ENCODE measurements at regions not wholly inside any gene's neighbourhood (a gene's known extent, or its start where the extent isn't known, plus 50 kb on each side); places are given as distances from the start of the nearest gene placed in this dataset.

GRCh38 chr2:128374711-128375413, 56.2 kb upstream of the HS6ST1 start:
- Histone ChIP-seq H3F3A (ENCODE audit: control insufficient read depth, insufficient read depth) (no peaks in the 10 kb centered on the region), H4K20me1 (ENCODE audit: control insufficient read depth, insufficient read depth, low read depth, low read length) (no peaks in the 10 kb centered on the region; the same call in 1 of the 2 replicates), H3K9me3 (ENCODE audit: control insufficient read depth, insufficient read depth, low read length) (no peaks in the 10 kb centered on the region), H3K27ac (ENCODE audit: low read depth, low read length) (no peak overlapping the region), H3K4me1 (ENCODE audit: control insufficient read depth, low read length) (no peaks in the 10 kb centered on the region), H3K27me3 (ENCODE audit: control insufficient read depth, low read length) (no peaks in the 10 kb centered on the region), H3K4me2 (ENCODE audit: low read length) (no peak overlapping the region), H3K79me2 (ENCODE audit: control insufficient read depth, low read length) (no peaks in the 10 kb centered on the region), H3K4me3 (ENCODE audit: low read length) (no peak overlapping the region), H3K36me3 (ENCODE audit: control insufficient read depth, low read length) (no peaks in the 10 kb centered on the region), H3K9me2 (replicated peaks; ENCODE audit: control insufficient read depth, low read length) (no peaks in the 10 kb centered on the region)
- TF ChIP-seq, protein P1, sequence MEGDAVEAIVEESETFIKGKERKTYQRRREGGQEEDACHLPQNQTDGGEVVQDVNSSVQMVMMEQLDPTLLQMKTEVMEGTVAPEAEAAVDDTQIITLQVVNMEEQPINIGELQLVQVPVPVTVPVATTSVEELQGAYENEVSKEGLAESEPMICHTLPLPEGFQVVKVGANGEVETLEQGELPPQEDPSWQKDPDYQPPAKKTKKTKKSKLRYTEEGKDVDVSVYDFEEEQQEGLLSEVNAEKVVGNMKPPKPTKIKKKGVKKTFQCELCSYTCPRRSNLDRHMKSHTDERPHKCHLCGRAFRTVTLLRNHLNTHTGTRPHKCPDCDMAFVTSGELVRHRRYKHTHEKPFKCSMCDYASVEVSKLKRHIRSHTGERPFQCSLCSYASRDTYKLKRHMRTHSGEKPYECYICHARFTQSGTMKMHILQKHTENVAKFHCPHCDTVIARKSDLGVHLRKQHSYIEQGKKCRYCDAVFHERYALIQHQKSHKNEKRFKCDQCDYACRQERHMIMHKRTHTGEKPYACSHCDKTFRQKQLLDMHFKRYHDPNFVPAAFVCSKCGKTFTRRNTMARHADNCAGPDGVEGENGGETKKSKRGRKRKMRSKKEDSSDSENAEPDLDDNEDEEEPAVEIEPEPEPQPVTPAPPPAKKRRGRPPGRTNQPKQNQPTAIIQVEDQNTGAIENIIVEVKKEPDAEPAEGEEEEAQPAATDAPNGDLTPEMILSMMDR (IDR thresholded peaks at IDR 0.05; ENCODE audit: low read depth, low read length, poor library complexity, severe bottlenecking): no peak
- no peak for TF ChIP-seq EZH2phosphoT487 (IDR thresholded peaks at IDR 0.05; ENCODE audit: borderline replicate concordance, low read length)

DNA sequence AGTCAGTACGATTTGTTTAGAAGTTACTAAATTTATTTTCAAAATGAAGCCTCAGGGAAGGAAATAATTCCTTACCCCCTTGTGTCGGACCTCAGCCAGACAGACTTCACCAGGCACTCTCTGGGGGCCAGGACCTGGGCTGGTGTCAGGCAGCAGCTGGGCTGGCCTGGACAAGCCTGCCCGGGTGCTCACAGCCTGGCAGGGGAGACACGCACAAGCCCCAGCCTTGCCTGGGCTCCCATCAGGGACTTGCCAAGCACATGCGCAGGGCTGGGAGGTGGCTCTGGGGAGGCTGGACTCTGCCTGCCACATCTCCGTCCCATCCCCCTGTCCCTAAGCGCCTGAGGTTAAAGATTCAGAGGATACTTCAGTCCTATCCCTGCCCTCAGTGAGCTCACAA, 56.8 kb upstream of the HS6ST1 start:
- no peaks in the 10 kb centered on the region for H3K27me3 ChIP-seq (ENCODE audit: control insufficient read depth, low read length)
- no peaks in the 10 kb centered on the region for H3K9me3 ChIP-seq (ENCODE audit: control insufficient read depth, insufficient read depth, low read length)
- no peaks in the 10 kb centered on the region for H3K9me2 ChIP-seq (replicated peaks; ENCODE audit: control insufficient read depth, low read length)
- H3K79me2 ChIP-seq (ENCODE audit: control insufficient read depth, low read length): no peaks in the 10 kb centered on the region
- no peaks in the 10 kb centered on the region for H3K36me3 ChIP-seq (ENCODE audit: control insufficient read depth, low read length)
- H3K27ac ChIP-seq (ENCODE audit: low read depth, low read length): no peak overlapping the region
- H4K20me1 ChIP-seq (ENCODE audit: control insufficient read depth, insufficient read depth, low read depth, low read length): no peaks in the 10 kb centered on the region; the same call in 1 of the 2 replicates
- TF ChIP-seq EZH2phosphoT487 (IDR thresholded peaks at IDR 0.05; ENCODE audit: borderline replicate concordance, low read length): no peak
- TF ChIP-seq, protein P1 (IDR thresholded peaks at IDR 0.05; ENCODE audit: low read depth, low read length, poor library complexity, severe bottlenecking): no peak
- no peaks in the 10 kb centered on the region for H3F3A ChIP-seq (ENCODE audit: control insufficient read depth, insufficient read depth)
- H3K4me1 ChIP-seq (ENCODE audit: control insufficient read depth, low read length): no peaks in the 10 kb centered on the region
- H3K4me2 ChIP-seq (ENCODE audit: low read length): no peak overlapping the region
- H3K4me3 ChIP-seq (ENCODE audit: low read length): no peak overlapping the region

DNA sequence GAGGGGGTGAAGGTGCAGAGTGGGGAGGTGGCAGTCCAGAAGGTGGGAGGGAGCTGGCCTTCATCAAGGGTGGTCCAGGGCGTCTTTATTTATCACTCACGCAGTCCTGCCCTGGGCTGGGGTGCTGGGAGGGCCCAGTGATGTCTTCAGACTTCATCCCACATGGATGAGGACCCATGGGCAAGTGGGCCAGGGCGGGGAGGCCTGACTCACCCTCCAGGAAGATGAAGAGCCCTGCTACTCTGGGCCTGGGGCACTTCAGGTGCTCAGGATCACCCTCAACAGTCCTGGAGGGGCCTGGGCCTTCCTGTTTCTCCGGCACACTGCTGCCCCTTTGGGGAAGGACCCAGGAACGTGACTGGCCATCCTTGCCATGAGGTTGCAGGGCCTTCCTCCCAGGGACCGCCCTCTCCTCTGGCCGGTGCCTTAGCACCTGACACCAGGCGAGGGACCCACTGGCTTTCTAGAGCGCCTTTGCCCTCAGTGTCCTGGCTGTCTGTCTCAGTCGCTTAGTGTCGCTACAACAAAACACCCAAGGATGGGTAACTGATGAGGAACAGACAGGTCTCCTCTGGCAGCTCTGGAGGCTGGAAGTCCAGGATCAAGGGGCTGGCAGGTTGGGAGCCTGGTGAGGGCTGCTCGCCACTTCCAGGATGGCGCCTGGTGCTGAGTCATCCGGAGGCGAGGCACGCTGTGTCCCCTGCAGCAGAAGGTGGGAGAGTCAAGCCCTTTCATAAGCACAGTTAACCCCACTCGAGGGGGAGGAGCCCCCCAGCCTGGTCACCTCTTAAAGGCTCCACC, 57.8 kb upstream of the HS6ST1 start:
- Histone ChIP-seq H3K36me3 (ENCODE audit: control insufficient read depth, low read length) (no peaks in the 10 kb centered on the region), H3K4me3 (ENCODE audit: low read length) (no peak overlapping the region), H4K20me1 (ENCODE audit: control insufficient read depth, insufficient read depth, low read depth, low read length) (no peaks in the 10 kb centered on the region; the same call in 1 of the 2 replicates), H3K79me2 (ENCODE audit: control insufficient read depth, low read length) (no peaks in the 10 kb centered on the region), H3K9me2 (replicated peaks; ENCODE audit: control insufficient read depth, low read length) (no peaks in the 10 kb centered on the region), H3K27me3 (ENCODE audit: control insufficient read depth, low read length) (no peaks in the 10 kb centered on the region), H3K9me3 (ENCODE audit: control insufficient read depth, insufficient read depth, low read length) (no peaks in the 10 kb centered on the region), H3K4me1 (ENCODE audit: control insufficient read depth, low read length) (no peaks in the 10 kb centered on the region), H3F3A (ENCODE audit: control insufficient read depth, insufficient read depth) (no peaks in the 10 kb centered on the region), H3K27ac (ENCODE audit: low read depth, low read length) (no peak overlapping the region), H3K4me2 (ENCODE audit: low read length) (no peak overlapping the region)
- no peak for TF ChIP-seq EZH2phosphoT487 (IDR thresholded peaks at IDR 0.05; ENCODE audit: borderline replicate concordance, low read length)
- TF ChIP-seq, protein P1 (IDR thresholded peaks at IDR 0.05; ENCODE audit: low read depth, low read length, poor library complexity, severe bottlenecking): no peak

Measured in DOHH2 (cell line).